Adipocyte (in vitro differentiated cells): ENCODE measurements at regions not wholly inside any gene's neighbourhood (a gene's known extent, or its start where the extent isn't known, plus 50 kb on each side); places are given as distances from the start of the nearest gene placed in this dataset.

ENCODE experiments used
- DNase-seq: peaks from one replicate; pipeline ENCODE4 v3.0.0-alpha.2; 2015; ENCODE audit warnings: low read depth
- H3K27me3 ChIP-seq: replicated peaks from 2 replicates; pipeline ENCODE4 v1.7.0; 2013; ENCODE audit warnings: mild to moderate bottlenecking, low read length, moderate library complexity; ENCODE audit not compliant: control insufficient read depth, insufficient read depth
- H3K36me3 ChIP-seq: 2 replicates; pipeline ENCODE4 v1.7.0; 2013; ENCODE audit warnings: low read length, mild to moderate bottlenecking, moderate library complexity; ENCODE audit not compliant: control insufficient read depth, insufficient read depth, severe bottlenecking
- H3K4me1 ChIP-seq: 2 replicates; pipeline ENCODE4 v1.7.0; 2013; ENCODE audit warnings: mild to moderate bottlenecking, low read length, moderate library complexity; ENCODE audit not compliant: control insufficient read depth, insufficient read depth
- H3K4me3 ChIP-seq: 2 replicates; pipeline ENCODE4 v1.7.0; 2013; ENCODE audit warnings: mild to moderate bottlenecking, low read length, moderate library complexity
- H3K9ac ChIP-seq: 2 replicates; pipeline ENCODE4 v1.7.0; 2013; ENCODE audit warnings: mild to moderate bottlenecking, low read length, moderate library complexity
- H3K9me3 ChIP-seq: 2 replicates; pipeline ENCODE4 v1.7.0; 2013; ENCODE audit warnings: mild to moderate bottlenecking, low read length, moderate library complexity; ENCODE audit not compliant: control insufficient read depth

DNA sequence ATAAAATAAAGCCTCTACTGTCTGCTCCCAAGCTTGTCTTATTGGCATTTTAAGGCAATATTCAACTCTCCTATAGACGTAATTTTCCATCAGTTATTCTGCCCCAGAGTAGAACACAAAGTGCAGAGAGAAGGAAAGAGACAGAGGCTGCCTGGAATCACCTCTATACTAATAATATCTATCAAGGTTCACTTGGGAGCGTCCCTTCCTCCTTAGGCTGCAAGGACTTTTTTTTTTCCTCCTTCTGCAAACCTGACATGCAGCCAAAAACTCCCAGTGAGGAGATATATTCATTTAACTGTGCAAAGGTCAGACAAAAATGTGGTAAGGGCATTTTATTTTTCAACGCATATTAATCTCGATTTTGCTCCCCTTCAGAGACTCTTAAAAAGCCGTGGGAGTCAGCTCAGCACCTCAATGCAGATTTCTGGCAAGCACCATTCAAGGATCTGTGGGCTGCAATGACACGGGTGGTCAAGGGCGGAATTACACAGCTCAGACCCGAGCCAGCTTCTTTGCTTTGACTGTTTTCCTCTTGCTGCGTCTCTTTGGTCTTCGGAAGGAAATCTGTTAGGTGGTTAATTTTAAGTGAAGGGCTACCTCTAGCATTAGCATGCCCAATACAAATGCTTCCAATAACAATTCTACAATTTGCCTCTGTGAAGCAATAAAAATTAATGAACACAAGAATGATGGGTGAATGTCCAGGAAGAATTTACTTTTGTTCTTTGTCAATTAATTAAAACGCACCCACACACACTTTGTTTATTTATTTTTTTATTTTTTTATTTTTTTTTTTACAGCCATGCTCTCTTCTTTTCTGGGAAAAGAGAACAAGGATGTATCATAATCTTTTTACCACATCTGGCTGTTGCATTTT, 587.7 kb upstream of the GRAMD2B start:
- H3K4me3 ChIP-seq = peak overlapping the region; percentile 45
- DNase-seq = peak; percentile 34
- H3K36me3 ChIP-seq = no peaks in the 10 kb centered on the region

DNA sequence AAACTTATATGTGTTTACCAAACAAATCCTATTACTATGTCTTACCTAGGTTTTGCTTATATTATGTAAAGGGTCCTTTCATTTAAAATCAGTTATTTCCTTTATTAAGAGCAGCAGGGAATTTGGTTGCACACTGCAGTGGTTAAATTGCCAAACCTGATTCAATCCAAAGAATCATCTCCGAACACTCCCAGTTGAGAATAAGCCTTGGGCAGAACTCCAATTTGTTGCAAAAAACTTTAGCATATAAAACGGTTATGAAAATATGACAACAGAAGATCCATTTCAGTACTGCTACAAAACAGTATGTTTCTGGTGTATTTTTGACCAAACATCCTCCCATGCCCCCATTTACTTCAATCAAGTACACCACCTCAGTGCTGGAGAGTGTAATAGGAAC, 587.0 kb upstream of the GRAMD2B start:
- Histone ChIP-seq H3K4me3 (no peak overlapping the region), H3K4me1 (peaks cover 29% of the 10 kb centered on the region), H3K36me3 (no peaks in the 10 kb centered on the region), H3K9me3 (peaks cover 4% of the 10 kb centered on the region), H3K27me3 (no peaks in the 10 kb centered on the region), H3K9ac (no peak overlapping the region)
- DNase-seq = no peak

More for the DNA sequence above, 587.7 kb upstream of the GRAMD2B start:
- Histone ChIP-seq H3K9me3 (peaks cover 11% of the 10 kb centered on the region), H3K27me3 (no peaks in the 10 kb centered on the region), H3K4me1 (peaks cover 29% of the 10 kb centered on the region), H3K9ac (peak overlapping the region; percentile 14)

DNA sequence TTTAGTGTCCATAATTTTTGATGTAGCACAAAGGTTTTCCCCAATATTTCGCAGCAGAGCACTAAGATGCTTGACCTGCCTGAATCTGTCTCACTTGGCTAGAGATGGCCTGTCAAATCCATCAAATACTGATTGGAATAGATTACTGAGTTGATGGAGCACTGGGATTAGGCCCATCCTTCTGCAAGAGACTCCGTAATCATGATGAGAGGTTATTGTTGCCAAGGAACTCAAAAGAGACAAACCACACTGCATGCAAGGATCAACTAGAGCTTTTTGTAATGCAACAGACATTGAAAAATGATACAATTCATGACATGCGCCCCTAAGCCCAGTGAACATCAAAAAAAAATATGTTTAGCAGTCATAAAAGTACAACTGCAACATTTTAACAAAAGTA, 585.3 kb upstream of the GRAMD2B start:
- peaks cover 4% of the 10 kb centered on the region for H3K9me3 ChIP-seq
- H3K4me3 ChIP-seq = no peak overlapping the region
- H3K36me3 ChIP-seq = no peaks in the 10 kb centered on the region

DNA sequence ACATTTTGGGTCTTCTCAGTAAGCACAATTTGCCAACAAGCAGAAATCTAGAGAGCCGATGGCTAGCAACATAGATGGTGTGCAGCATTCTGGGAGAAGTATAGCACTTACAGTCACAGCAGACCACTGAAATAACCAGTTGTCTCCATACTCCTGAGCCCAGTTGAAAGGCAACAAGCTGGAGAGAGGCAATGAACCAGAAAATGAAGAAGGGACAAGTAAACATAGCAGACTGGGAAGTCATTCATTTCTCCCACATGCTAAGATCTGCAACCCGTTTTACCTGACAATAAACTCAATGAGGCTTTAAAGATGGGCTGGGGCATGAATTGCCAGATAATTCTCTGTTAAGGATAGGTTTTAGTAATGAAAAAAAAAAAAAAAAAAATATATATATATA, 575.6 kb upstream of the GRAMD2B start:
- Histone ChIP-seq H3K4me3 (no peak overlapping the region), H3K4me1 (no peaks in the 10 kb centered on the region)

More for the DNA sequence above, 585.3 kb upstream of the GRAMD2B start:
- no peak for DNase-seq
- Histone ChIP-seq H3K4me1 (peaks cover 26% of the 10 kb centered on the region), H3K9ac (no peak overlapping the region), H3K27me3 (no peaks in the 10 kb centered on the region)

DNA sequence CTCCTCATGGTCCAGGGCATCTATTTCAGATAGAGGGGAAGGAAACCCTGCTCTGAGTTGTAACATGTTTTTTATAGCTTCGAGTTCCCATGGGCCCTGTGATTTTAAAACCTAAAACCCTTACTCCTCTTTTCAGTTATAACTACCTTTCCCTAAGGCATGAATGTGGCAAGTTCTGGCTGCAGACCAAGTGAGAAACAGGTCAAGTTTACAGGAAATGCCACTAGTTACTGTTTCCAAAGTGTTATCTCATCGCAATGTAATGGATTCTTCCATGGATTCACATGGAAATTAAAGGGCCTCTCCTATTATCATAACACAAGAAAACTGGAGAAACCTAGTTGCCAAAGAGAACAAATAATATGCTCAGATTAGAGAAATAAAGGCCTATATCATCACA, 574.5 kb upstream of the GRAMD2B start:
- Histone ChIP-seq H3K9me3 (peaks cover 10% of the 10 kb centered on the region), H3K4me1 (no peaks in the 10 kb centered on the region), H3K9ac (no peak overlapping the region), H3K27me3 (no peaks in the 10 kb centered on the region), H3K36me3 (no peaks in the 10 kb centered on the region), H3K4me3 (no peak overlapping the region)
- DNase-seq = no peak

More for the DNA sequence above, 575.6 kb upstream of the GRAMD2B start:
- Histone ChIP-seq H3K9me3 (peaks cover 18% of the 10 kb centered on the region), H3K36me3 (no peaks in the 10 kb centered on the region), H3K27me3 (no peaks in the 10 kb centered on the region), H3K9ac (no peak overlapping the region)
- no peak for DNase-seq

DNA sequence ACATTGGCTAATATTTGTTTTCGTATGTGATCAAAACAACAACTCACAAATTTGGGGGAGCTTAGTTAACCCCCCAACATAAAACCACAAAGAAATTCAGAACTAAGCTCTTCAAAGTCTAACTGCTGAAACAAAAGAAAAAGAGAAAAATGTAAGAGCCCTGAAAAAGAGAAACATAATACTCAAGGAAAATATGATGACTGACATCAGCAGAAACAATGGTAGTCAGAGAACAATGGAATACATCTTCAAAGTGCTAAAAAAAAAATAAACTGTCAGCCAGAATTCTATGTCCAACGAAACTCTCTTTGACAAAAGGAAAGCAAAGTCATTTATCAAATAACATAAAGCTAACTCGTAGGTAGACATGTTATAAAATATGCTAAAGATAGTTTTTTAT, 566.3 kb upstream of the GRAMD2B start:
- H3K4me3 ChIP-seq = no peak overlapping the region
- H3K4me1 ChIP-seq = no peaks in the 10 kb centered on the region
- H3K27me3 ChIP-seq = no peaks in the 10 kb centered on the region
- H3K9ac ChIP-seq = no peak overlapping the region
- DNase-seq = no peak
- no peaks in the 10 kb centered on the region for H3K36me3 ChIP-seq
- peaks cover 9% of the 10 kb centered on the region for H3K9me3 ChIP-seq

DNA sequence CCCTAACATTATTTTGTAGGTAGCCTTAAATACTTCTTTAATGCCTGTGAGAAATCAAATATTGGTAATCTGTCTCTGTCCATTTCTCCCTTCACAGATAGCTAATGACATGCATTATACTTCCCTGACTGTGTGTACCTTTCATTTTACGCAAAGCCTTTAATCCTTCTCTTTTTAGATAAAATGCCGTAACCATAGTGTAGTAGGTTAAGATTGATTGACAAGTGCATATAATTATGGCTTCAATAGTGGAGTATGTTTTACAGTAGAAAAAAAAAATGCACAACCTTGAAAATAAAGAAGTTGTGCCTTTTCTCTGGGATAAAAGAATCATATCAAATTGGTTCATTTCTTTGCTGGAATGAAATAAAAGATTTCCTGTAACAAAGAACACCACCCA, 559.6 kb upstream of the GRAMD2B start:
- Histone ChIP-seq H3K9ac (no peak overlapping the region), H3K4me3 (no peak overlapping the region), H3K9me3 (no peaks in the 10 kb centered on the region), H3K4me1 (no peaks in the 10 kb centered on the region), H3K36me3 (no peaks in the 10 kb centered on the region), H3K27me3 (no peaks in the 10 kb centered on the region)
- DNase-seq = no peak

DNA sequence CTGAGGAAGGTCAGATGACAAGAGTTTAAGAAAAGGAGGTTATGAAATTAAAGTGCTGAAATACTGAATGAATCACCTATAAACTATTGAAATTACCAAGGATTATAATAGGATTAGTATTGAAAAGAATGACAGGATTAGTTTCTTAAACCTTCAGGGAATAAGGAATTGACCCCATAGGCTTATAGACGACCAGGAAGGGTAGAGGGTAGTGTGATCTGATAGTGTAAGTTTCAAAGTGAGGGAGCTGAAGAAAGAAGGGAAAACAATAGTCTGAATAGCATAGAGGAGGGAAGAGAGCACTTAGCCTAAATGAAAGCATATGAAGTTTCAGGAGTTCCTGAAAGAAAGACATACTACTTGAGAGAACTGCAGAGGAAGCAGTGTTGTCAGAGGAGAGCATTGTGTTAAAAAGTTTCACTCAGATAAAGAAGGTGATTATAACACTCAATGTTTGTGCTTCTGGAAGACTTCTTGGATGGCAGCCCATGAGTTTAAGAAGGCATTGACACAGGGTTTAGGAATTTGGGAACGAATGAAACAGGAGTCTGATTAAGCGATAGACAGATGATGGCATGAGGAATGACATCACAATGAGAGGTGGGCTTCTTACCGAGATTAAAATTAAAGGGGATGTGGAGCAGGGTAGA, 557.9 kb upstream of the GRAMD2B start:
- H3K9ac ChIP-seq = no peak overlapping the region
- H3K4me3 ChIP-seq = no peak overlapping the region
- H3K27me3 ChIP-seq = no peaks in the 10 kb centered on the region
- H3K4me1 ChIP-seq = no peaks in the 10 kb centered on the region
- no peaks in the 10 kb centered on the region for H3K36me3 ChIP-seq
- peak; percentile 16 for DNase-seq
- no peaks in the 10 kb centered on the region for H3K9me3 ChIP-seq

DNA sequence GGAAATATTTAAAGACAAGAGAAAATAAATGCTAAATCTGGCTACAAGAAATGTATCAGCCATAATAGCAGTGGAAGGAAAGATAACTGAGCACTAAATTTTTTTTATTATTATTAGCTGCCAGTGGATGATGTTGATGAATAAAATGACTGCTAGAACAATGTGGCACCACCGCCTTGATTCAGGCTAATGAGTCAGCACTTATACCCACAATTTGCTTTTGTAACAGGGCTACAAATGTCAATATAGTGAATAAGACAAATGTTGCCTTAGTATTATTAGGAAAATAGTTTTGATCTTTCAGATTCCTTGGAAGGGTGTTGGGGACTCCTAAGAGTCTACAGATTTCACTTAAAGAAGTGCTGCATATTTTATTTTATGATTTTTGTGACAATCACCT, 555.2 kb upstream of the GRAMD2B start:
- Histone ChIP-seq H3K4me1 (no peaks in the 10 kb centered on the region), H3K27me3 (no peaks in the 10 kb centered on the region), H3K4me3 (no peak overlapping the region), H3K36me3 (no peaks in the 10 kb centered on the region), H3K9me3 (no peaks in the 10 kb centered on the region), H3K9ac (no peak overlapping the region)
- no peak for DNase-seq

DNA sequence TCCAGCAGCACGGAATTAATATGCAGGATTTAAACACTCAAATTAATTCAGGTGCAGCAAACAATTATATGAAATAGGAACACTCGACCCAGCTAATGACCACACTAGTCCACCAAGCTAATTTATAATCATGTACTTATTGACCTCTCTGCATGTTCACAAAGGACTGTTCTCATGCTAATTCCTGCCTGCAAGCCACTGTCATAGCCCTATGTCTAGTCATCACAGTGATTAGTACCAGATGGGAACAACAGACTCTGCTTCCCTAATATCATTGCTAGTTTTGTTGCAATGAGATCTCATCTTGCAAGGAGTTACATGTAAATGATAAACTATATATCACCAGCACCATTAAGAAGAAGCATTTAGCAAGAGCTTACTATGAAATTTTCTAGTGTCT, 553.0 kb upstream of the GRAMD2B start:
- no peaks in the 10 kb centered on the region for H3K27me3 ChIP-seq
- H3K9ac ChIP-seq = no peak overlapping the region
- no peaks in the 10 kb centered on the region for H3K4me1 ChIP-seq
- peak; percentile 76 for DNase-seq
- H3K36me3 ChIP-seq = no peaks in the 10 kb centered on the region
- H3K4me3 ChIP-seq = no peak overlapping the region
- H3K9me3 ChIP-seq = no peaks in the 10 kb centered on the region

DNA sequence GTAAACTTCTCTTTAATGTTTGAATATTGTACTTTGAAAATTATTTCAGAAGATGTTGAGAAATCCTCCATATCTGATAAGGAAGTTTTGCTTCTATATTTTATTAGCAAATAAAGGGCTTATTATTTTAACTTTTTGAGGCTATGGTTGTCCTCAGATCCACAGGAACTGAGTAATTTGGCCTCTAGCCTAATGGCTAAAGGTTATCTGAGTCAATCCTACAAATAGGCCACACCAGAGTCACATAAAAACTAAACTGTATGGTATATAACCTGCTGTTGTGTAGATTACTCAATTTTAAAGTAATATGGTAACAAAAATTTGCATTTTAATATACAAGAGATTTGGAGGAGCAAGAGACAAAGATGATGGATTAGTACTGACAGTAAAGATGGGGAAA, 549.2 kb upstream of the GRAMD2B start:
- Histone ChIP-seq H3K9me3 (no peaks in the 10 kb centered on the region), H3K4me3 (no peak overlapping the region), H3K9ac (no peak overlapping the region), H3K27me3 (no peaks in the 10 kb centered on the region), H3K4me1 (no peaks in the 10 kb centered on the region), H3K36me3 (no peaks in the 10 kb centered on the region)
- DNase-seq = no peak
